Right lobe of liver (tissue), 4 donors: ENCODE measurements at regions not wholly inside any gene's neighbourhood (a gene's known extent, or its start where the extent isn't known, plus 50 kb on each side); places are given as distances from the start of the nearest gene placed in this dataset.
"Not testable (repeated sequence)": the region's sequence is repeated elsewhere in the genome, so short reads cannot be mapped to it uniquely, and the experiment has no call there.

Experiments
- POLR2A ChIP-seq: fragments of 450-650 bp; IDR thresholded peaks from one replicate; pipeline ENCODE4 v1.6.1; 2017; ENCODE audit warnings: antibody characterized with exemption, mild to moderate bottlenecking
- TF ChIP-seq, protein P1 (sequence below), 4 donors: fragments of 200-600 bp in 3 of 4; fragments of 450-650 bp in 1 of 4; IDR thresholded peaks; one replicate each; pipeline versions ENCODE4 v1.5.1 to v1.8.0; 2016 to 2022; ENCODE audit warnings: antibody characterized with exemption in 4 of 4, mild to moderate bottlenecking in 2 of 4
- donor health status: DM: no; HTN: no; CAD: no.
- donor health status: DM: no; HTN: no; CAD: no.
- donor health status: DM: no; HTN: yes; CAD: no.

DNA sequence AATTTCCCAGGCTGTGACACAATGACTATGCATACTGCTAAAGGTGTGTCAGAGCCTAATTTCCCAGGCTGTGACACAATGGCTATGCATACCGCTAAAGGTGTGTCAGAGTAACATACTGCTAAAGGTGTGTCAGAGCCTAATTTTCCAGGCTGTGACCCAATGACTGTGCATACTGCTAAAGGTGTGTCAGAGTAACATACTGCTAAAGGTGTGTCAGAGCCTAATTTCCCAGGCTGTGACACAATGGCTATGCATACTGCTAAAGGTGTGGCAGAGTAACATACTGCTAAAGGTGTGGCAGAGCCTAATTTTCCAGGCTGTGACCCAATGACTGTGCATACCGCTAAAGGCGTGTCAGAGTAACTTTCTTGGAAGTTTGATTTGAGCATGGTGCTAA lies 132.9 kb downstream of the BOD1 start:
- not testable (repeated sequence) for TF ChIP-seq POLR2A
- TF ChIP-seq, protein P1, sequence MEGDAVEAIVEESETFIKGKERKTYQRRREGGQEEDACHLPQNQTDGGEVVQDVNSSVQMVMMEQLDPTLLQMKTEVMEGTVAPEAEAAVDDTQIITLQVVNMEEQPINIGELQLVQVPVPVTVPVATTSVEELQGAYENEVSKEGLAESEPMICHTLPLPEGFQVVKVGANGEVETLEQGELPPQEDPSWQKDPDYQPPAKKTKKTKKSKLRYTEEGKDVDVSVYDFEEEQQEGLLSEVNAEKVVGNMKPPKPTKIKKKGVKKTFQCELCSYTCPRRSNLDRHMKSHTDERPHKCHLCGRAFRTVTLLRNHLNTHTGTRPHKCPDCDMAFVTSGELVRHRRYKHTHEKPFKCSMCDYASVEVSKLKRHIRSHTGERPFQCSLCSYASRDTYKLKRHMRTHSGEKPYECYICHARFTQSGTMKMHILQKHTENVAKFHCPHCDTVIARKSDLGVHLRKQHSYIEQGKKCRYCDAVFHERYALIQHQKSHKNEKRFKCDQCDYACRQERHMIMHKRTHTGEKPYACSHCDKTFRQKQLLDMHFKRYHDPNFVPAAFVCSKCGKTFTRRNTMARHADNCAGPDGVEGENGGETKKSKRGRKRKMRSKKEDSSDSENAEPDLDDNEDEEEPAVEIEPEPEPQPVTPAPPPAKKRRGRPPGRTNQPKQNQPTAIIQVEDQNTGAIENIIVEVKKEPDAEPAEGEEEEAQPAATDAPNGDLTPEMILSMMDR (IDR thresholded peaks at IDR 0.05), result not testable (repeated sequence)
